SK-N-SH treated with all-trans-retinoic acid at 6 μM for 48 hours (cell line): ENCODE measurements at regions not wholly inside any gene's neighbourhood (a gene's known extent, or its start where the extent isn't known, plus 50 kb on each side); places are given as distances from the start of the nearest gene placed in this dataset.
"Not testable (repeated sequence)": the region's sequence is repeated elsewhere in the genome, so short reads cannot be mapped to it uniquely, and the experiment has no call there.

Source experiments
- ARNTL ChIP-seq: fragments of 450-650 bp; formaldehyde crosslinking; IDR thresholded peaks from 2 replicates; pipeline ENCODE4 v1.5.0; 2020; ENCODE audit warnings: low read depth, mild to moderate bottlenecking, moderate library complexity, borderline replicate concordance
- BACH2 ChIP-seq: fragments of 250-450 bp; sonication (Bioruptor Pico); IDR thresholded peaks from 2 replicates; pipeline ENCODE4 v1.9.0; 2021; ENCODE audit warnings: mild to moderate bottlenecking, borderline replicate concordance
- CREB5 ChIP-seq: fragments of 250-450 bp; sonication (Bioruptor Pico); IDR thresholded peaks from 2 replicates; pipeline ENCODE4 v1.5.1; 2020; ENCODE audit warnings: low read depth, mild to moderate bottlenecking, moderate library complexity
- CSDC2 ChIP-seq: fragments of 250-450 bp; sonication (Bioruptor Pico); IDR thresholded peaks from 2 replicates; pipeline ENCODE4 v1.5.0; 2020; ENCODE audit warnings: mild to moderate bottlenecking, moderate library complexity
- ISL1 ChIP-seq: fragments of 250-450 bp; sonication (Bioruptor Pico); IDR thresholded peaks from 2 replicates; pipeline ENCODE4 v2.1.2; 2022; ENCODE audit warnings: mild to moderate bottlenecking, moderate library complexity
- PATZ1 ChIP-seq: fragments of 250-450 bp; sonication (Bioruptor Pico); IDR thresholded peaks from 2 replicates; pipeline ENCODE4 v1.8.0; 2020; ENCODE audit warnings: mild to moderate bottlenecking, moderate library complexity, borderline replicate concordance
- TCF4 ChIP-seq: fragments of 250-450 bp; sonication (Bioruptor Pico); IDR thresholded peaks from 2 replicates; pipeline ENCODE4 v1.8.0; 2021; ENCODE audit warnings: mild to moderate bottlenecking, moderate library complexity, borderline replicate concordance
- TOX ChIP-seq: fragments of 250-450 bp; sonication (Bioruptor Pico); IDR thresholded peaks from 2 replicates; pipeline ENCODE4 v1.8.0; 2021; ENCODE audit warnings: mild to moderate bottlenecking, moderate library complexity, borderline replicate concordance
- TSHZ2 ChIP-seq: fragments of 250-450 bp; sonication (Bioruptor Pico); IDR thresholded peaks from 2 replicates; pipeline ENCODE4 v1.5.0; 2020; ENCODE audit warnings: mild to moderate bottlenecking, moderate library complexity
- ZC3H10 ChIP-seq: fragments of 250-450 bp; sonication (Bioruptor Pico); IDR thresholded peaks from 2 replicates; pipeline ENCODE4 v1.5.1; 2021; ENCODE audit warnings: mild to moderate bottlenecking, moderate library complexity
- ZFP30 ChIP-seq: fragments of 450-650 bp; formaldehyde crosslinking; IDR thresholded peaks from 2 replicates; pipeline ENCODE4 v1.5.0; 2022; ENCODE audit warnings: mild to moderate bottlenecking, moderate library complexity
- ZNF565 ChIP-seq: fragments of 450-650 bp; formaldehyde crosslinking; conservative IDR thresholded peaks from 2 replicates; pipeline ENCODE4 v1.5.0; 2020; ENCODE audit warnings: low read depth, mild to moderate bottlenecking, moderate library complexity

GRCh38 chr14:19489475-19489874 lies 55.3 kb upstream of the POTEG start:
- not testable (repeated sequence) for TF ChIP-seq ARNTL (CRISPR knock-in tag); PATZ1 (CRISPR knock-in tag); ZC3H10 (CRISPR knock-in tag); TSHZ2 (CRISPR knock-in tag); ZFP30 (CRISPR knock-in tag); ISL1 (CRISPR knock-in tag); ZNF565; CREB5 (CRISPR knock-in tag); BACH2 (CRISPR knock-in tag); TCF4 (CRISPR knock-in tag); CSDC2 (CRISPR knock-in tag); TOX (CRISPR knock-in tag)
